ENCODE measurements at regions not wholly inside any gene's neighbourhood (a gene's known extent, or its start where the extent isn't known, plus 50 kb on each side); places are given as distances from the start of the nearest gene placed in this dataset.

- no peak for TF ChIP-seq MAX (CRISPR knock-in tag; IDR thresholded peaks at IDR 0.05)
- no peak for TF ChIP-seq USF1 (CRISPR knock-in tag; IDR thresholded peaks at IDR 0.05)
- TF ChIP-seq ETV6 (CRISPR knock-in tag; IDR thresholded peaks at IDR 0.05): no peak
- no peak for TF ChIP-seq NR1H2 (CRISPR knock-in tag; IDR thresholded peaks at IDR 0.05)
- TF ChIP-seq CTCF (IDR thresholded peaks at IDR 0.05): no peak
- TF ChIP-seq KAT7 (CRISPR knock-in tag; IDR thresholded peaks at IDR 0.05; ENCODE audit: borderline replicate concordance): no peak
- no peak for TF ChIP-seq PREB (CRISPR knock-in tag; IDR thresholded peaks at IDR 0.05; ENCODE audit: borderline replicate concordance)
- TF ChIP-seq SP1 (CRISPR knock-in tag; conservative IDR thresholded peaks at IDR 0.05): no peak
Measured at GRCh38 chr6:25086500-25087091, 150.8 kb upstream of the RIPOR2 start.

Data from WTC11 (cell line).